ENCODE measurements at regions not wholly inside any gene's neighbourhood (a gene's known extent, or its start where the extent isn't known, plus 50 kb on each side); places are given as distances from the start of the nearest gene placed in this dataset.

- no peaks in the 10 kb centered on the region for H3K4me1 ChIP-seq
- H3K27ac ChIP-seq: no peak overlapping the region
- TF ChIP-seq, protein P1, sequence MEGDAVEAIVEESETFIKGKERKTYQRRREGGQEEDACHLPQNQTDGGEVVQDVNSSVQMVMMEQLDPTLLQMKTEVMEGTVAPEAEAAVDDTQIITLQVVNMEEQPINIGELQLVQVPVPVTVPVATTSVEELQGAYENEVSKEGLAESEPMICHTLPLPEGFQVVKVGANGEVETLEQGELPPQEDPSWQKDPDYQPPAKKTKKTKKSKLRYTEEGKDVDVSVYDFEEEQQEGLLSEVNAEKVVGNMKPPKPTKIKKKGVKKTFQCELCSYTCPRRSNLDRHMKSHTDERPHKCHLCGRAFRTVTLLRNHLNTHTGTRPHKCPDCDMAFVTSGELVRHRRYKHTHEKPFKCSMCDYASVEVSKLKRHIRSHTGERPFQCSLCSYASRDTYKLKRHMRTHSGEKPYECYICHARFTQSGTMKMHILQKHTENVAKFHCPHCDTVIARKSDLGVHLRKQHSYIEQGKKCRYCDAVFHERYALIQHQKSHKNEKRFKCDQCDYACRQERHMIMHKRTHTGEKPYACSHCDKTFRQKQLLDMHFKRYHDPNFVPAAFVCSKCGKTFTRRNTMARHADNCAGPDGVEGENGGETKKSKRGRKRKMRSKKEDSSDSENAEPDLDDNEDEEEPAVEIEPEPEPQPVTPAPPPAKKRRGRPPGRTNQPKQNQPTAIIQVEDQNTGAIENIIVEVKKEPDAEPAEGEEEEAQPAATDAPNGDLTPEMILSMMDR (IDR thresholded peaks at IDR 0.05): no peak
- TF ChIP-seq POLR2A (IDR thresholded peaks at IDR 0.05): no peak
- intact Hi-C loops (cut with DNase I; ENCODE audit: low total_unique reads): no loop called here
- no peak for DNase-seq
- no peak overlapping the region for H3K4me3 ChIP-seq
- no peaks in the 10 kb centered on the region for H3K27me3 ChIP-seq
- no peaks in the 10 kb centered on the region for H3K9me3 ChIP-seq
- no peaks in the 10 kb centered on the region for H3K36me3 ChIP-seq (ENCODE audit: low read depth, missing control alignments)
These were observed 575.5 kb upstream of the NDST4 start for GRCh38 chr4:115688961-115689360.

- no peak for TF ChIP-seq POLR2A (IDR thresholded peaks at IDR 0.05)
- TF ChIP-seq, protein P1 (IDR thresholded peaks at IDR 0.05): no peak
- Histone ChIP-seq H3K36me3 (ENCODE audit: low read depth, missing control alignments) (no peaks in the 10 kb centered on the region), H3K27ac (no peak overlapping the region), H3K4me3 (no peak overlapping the region), H3K4me1 (no peaks in the 10 kb centered on the region), H3K9me3 (no peaks in the 10 kb centered on the region), H3K27me3 (no peaks in the 10 kb centered on the region)
- 88 to 100% methylated on average over 1 of the region's 1 CpG for WGBS, 2 donors
- no peak for DNase-seq
- intact Hi-C loops (cut with DNase I; ENCODE audit: low total_unique reads): no loop called here
These were observed 573.8 kb upstream of the NDST4 start for GRCh38 chr4:115687052-115687755.

DNA sequence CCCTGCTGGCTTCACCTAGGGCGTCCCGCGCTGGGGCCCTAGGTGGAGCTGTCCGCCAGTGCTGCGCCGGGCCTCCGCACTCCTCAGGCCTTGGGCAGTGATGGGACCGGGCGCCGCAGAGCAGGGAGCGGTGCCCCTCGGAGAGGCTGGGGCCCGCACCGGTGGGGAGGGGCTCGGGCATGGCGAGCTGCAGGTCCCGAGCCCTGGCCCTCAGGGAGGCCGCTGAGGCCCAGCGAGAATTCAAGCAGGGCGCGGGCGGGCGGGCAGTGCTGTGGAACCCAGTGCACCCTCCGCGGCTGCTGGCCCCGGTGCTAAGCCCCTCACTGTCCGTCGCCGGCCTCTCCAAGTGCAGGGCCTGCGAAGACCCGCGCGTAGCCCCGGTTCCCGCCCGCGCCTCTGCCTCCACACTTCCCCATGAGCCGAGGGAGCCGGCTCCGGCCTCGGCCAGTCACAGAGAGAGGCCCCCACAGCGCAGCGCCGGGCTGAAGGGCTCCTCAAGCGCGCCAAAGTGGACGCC is 565.1 kb upstream of the NDST4 start:
- TF ChIP-seq, protein P1 (IDR thresholded peaks at IDR 0.05): no peak
- TF ChIP-seq POLR2A (IDR thresholded peaks at IDR 0.05): no peak
- H3K4me3 ChIP-seq: peak overlapping the region; percentile 47 to 54
- no peaks in the 10 kb centered on the region for H3K27me3 ChIP-seq
- whole genome bisulfite sequencing, 2 donors: 51 to 65% methylated on average over 10 to 45 of the region's 47 CpGs
- H3K4me1 ChIP-seq: no peaks in the 10 kb centered on the region
- no peak overlapping the region for H3K27ac ChIP-seq
- H3K9me3 ChIP-seq: no peaks in the 10 kb centered on the region
- intact Hi-C loops (cut with DNase I; ENCODE audit: low total_unique reads): no loop called here
- no peaks in the 10 kb centered on the region for H3K36me3 ChIP-seq (ENCODE audit: low read depth, missing control alignments)
- DNase-seq: peak; percentile 39

GRCh38 chr4:115675719-115676118 is 562.3 kb upstream of the NDST4 start:
- Histone ChIP-seq H3K27me3 (no peaks in the 10 kb centered on the region), H3K36me3 (ENCODE audit: low read depth, missing control alignments) (no peaks in the 10 kb centered on the region), H3K27ac (no peak overlapping the region), H3K4me3 (no peak overlapping the region), H3K9me3 (no peaks in the 10 kb centered on the region), H3K4me1 (no peaks in the 10 kb centered on the region)
- TF ChIP-seq POLR2A (IDR thresholded peaks at IDR 0.05): no peak
- TF ChIP-seq, protein P1 (IDR thresholded peaks at IDR 0.05): no peak
- intact Hi-C loops (cut with DNase I; ENCODE audit: low total_unique reads): no loop called here
- WGBS, 2 donors: 4 to 22% methylated on average over 1 of the region's 1 CpG
- DNase-seq: no peak

DNA sequence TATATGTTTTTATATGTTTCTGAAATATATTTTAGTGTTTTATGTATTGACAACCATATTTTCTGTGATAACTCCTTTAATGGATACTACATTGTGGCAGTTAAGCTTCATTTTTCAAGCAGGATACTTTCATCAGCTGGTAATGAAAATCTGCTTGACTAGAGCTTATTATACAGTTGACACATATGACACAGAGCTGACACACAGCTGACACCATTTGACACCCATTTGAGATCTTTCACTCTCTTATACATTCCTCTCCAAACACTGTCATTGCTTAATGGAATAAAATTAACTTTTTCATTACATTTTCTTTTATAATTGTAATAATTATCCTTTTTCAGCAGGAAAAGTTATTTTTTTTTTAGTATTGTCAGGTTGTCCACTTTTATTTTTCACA is 561.1 kb upstream of the NDST4 start:
- intact Hi-C loops (cut with DNase I; ENCODE audit: low total_unique reads): no loop called here
- DNase-seq: no peak
- Histone ChIP-seq H3K4me1 (no peaks in the 10 kb centered on the region), H3K27ac (no peak overlapping the region), H3K4me3 (no peak overlapping the region), H3K27me3 (no peaks in the 10 kb centered on the region), H3K9me3 (no peaks in the 10 kb centered on the region), H3K36me3 (ENCODE audit: low read depth, missing control alignments) (no peaks in the 10 kb centered on the region)
- no peak for TF ChIP-seq POLR2A (IDR thresholded peaks at IDR 0.05)
- TF ChIP-seq, protein P1 (IDR thresholded peaks at IDR 0.05): no peak
